ENCODE measurements at regions not wholly inside any gene's neighbourhood (a gene's known extent, or its start where the extent isn't known, plus 50 kb on each side); places are given as distances from the start of the nearest gene placed in this dataset.
"Not testable (repeated sequence)": the region's sequence is repeated elsewhere in the genome, so short reads cannot be mapped to it uniquely, and the experiment has no call there.

DNA sequence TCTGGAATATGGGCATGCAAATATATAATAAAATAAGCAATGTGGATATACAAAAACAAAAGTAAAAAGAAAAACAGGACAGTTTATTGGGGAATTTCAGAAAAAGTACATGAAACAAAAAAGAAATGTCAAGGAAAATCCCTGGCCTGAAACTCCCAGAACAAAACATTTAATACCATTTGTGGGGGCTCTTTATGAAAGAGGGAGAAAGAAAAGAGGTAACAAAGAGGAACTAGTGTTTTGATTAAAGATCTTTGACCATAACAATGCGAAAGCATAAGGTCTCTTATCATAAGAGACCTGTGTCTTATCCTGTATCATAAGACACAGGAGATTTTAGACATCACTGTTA lies 88.6 kb upstream of the ARID1B start:
- DNase-seq (ENCODE audit: low spot score) = no peak

DNA sequence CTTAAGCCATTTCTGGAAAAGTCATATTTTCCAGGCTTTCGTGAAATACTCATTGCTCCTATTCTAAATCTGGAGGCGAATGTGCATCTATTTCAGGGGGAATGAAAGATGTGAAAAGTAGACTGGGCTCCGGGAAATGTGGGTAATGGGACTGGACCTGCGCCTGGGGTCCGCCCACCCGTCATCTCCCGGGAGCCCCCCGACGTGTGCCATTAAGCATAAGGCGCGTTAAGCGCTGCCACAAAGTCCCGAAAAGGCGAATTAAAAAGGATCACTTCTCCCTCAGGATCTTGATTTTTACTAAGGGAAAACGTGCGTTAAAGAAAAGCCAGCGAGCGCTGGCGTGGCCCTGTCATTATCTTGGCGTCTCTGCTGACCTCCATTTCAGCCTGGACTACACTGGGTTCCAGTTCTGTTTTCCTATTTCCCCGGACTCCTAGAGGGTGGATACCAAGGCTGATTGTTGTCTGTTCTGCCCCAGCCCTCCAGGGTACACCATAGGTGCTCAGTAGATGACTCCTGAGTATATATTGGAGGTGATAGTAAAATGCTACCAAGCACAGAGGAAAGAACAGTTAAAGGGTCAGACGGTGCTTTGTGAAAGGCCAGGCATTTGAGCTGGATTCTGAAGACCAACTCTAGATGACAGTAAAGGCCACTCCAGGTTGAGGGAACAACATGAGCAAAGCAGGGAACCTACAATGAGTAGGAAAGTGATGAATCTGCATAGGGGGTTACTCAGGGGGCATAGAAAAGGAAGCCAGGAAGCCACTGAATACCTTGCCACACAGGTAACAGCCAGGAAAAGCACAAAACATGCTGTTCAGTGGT lies 89.2 kb upstream of the ARID1B start:
- DNase-seq (ENCODE audit: low spot score) = peak; percentile 48

DNA sequence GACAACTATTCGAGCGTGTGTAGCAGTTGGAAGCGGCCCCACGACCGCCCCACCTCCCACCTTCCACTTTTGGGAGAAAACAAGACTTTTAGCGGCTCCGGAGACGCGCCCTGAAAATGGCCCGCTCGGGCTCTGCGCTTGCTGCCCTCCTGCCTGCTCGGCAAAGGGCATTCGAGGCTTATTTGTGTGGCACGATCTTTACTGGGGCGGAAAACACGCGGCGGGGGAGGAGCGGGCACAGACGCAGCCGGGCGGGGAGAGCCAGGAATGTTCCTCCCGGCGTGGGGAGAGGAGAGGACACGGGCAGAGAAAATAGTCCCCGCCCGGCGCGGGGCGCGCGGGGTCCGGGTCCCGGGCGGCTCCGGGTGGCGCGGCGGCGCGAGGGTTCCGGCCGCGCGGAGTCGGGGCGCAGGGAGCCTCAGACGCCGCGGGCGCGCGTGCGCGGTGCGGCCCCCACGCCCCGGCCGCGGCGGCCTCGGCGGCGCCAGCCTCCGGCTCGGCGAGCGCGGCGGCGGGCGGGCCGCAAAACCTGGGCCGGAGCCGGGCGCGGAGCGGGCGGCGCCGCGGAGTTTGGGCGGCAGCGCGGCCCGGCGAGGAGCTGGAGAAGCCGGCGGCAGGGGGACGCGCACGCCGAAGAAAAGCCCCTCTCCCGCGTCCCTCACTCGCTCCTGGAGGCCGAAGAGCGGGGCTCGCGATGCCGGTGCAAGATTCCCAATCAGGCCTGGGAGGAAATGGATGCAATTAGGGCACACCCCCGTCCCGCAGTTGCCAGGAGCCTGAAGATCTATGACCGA lies 90.0 kb upstream of the ARID1B start:
- peak; percentile 99 for DNase-seq (ENCODE audit: low spot score)

DNA sequence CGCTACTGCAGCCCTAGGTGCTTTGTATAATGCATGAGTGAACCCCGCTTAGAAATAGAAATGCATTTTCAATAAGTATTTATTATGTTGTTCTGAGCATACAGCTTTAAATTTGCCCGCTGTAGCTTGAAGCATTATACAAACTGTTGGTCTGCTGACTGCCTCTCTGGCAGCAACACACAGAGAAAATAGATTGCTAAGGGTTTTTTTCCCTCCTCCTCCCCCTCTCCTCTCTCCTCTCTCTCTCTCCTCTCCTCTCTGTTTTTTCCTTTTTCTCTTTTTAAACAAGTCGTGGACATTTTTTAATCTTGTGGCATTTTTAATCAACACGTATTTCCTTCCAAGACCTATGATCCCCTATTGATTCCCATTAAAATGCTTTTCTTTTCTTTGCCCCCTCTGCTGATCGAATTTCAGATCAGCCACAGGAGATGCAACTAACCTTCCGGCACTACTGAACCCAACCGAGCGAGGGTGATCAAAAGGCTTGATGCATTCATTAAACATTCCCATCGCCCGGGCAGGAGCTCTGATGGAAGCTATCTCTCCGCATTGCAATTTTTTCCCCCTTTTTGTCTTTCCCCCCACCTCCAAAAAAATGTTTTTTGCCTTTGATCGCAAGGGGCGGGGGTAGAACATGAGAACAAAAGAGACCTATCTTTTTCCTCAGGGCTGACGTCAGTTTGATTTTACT lies 90.7 kb upstream of the ARID1B start:
- peak; percentile 71 for DNase-seq (ENCODE audit: low spot score)

DNA sequence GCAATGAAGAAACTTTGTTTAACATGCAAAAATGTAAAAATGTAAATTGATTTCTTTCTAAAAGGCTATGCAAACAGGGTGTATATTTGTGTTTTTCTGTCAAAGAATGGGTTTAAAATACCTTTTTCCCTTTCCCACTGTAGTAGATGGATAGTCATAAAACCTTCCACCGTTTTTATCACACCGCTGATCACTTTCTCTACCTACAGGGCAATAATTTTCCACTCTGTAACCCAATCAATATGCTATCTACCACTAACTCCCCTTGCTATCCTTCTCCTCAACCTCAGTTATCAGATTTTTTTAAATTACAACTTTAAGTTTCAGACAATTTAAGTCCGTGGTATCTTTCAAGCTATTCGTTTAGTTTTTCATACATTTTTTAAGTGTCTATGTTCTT lies 91.4 kb upstream of the ARID1B start:
- no peak for DNase-seq (ENCODE audit: low spot score)

DNA sequence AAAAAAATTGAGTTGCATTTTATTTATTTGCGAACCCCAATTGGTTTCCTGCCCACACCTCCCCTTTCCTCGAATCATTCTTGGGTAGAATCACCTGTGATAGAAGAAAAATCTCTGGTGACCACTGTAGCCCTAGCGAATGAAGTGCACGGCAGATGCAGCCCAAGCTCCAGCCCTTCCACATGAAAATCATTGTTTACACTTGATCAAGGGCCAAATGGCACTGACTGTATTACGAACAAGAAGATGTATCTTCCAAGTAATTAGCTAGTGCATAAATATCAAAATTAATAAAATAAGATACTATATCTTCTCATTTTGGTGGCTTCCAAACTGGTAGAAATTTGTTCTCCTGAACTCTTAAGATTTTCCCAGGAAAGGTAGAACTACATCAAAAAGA lies 93.4 kb upstream of the ARID1B start:
- DNase-seq (ENCODE audit: low spot score) = no peak

DNA sequence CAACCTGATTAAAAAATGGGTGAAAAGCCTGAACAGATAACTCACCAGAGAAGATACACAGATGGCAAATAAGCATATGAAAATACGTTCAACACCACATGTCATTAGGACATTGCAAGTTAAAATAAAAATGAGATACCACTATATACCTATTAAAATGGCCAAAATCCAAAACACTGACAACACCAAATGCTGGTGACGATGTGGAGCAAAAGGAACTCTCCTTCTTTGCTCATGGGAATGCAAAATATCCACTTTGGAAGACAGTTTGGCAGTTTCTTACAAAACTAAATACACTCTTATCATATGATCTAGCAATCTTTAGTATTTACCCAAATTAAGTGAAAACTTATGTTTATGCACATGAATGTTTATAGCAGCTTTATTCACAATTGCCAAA lies 100.5 kb upstream of the ARID1B start:
- no peak for DNase-seq (ENCODE audit: low spot score)

DNA sequence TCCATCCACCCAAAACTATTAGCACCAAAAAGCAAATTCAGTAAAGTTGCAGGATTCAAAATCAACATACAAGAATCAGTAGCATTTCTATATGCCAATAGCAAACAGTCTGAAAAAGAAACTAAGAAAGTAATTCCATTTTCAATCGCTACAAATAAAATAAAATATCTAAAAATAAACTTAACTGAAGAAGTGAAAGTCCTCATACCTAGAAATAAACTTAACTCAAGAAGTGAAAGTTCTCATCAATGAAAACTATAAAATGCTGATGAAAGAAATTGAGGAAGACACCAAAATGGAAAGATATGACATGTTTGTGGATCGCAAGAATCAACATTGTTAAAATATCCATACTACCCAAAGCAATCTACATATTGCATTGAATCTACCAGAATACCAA lies 103.0 kb upstream of the ARID1B start:
- no peak for DNase-seq (ENCODE audit: low spot score)

DNA sequence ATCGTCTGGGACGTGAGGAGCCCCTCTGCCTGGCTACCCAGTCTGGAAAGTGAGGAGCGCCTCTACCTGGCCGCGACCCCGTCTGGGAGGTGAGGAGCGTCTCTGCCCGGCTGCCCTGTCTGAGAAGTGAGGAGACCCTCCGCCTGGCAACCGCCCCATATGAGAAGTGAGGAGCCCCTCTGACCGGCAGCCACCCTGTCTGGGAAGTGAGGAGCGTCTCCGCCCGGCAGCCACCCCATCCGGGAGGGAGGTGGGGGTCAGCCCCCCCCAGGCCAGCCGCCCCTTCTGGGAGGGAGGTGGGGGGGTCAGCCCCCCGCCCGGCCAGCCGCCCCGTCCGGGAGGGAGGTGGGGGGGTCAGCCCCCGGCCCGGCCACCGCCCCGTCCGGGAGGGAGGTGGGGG lies 107.1 kb upstream of the ARID1B start:
- not testable (repeated sequence) for DNase-seq (ENCODE audit: low spot score)

DNA sequence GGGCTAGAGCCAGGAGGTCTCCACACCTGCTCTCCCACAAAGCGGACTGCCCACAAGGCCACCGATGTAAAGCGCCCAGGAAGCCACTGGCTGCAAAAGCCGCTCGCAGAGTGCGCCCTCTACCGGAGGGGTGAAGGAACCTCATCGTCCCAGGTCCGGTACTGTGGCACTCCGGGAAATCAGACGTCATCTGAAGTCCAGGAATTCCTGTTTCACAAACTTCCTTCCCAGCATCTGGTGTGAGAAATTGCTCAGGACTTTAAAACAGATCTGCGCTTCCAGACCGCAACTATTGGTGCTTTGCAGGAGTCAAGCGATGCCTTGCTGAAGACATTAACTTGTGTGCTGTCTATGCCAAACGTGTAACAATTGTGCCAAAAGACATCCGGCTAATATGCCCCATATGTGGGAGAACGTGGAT lies 115.1 kb upstream of the ARID1B start:
- DNase-seq (ENCODE audit: low spot score) = no peak

DNA sequence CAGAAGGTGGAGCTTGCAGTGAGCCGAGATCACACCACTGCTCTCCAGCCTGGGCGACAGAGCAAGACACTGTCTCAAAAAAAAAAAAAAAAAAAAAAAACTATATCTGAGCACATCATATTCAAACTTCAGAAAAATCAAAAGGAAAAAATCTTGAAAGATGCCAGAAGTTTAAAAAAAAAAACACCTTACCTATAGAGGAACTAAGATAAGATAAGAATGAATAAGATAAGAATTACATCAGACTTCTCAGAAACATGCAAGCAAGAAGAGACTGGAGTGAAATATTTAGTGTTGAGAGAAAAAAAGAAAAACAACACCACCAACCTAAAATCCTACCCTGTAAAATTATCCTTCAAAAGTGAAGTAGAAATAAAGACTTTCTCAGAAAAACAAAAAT lies 116.8 kb upstream of the ARID1B start:
- no peak for DNase-seq (ENCODE audit: low spot score)

DNA sequence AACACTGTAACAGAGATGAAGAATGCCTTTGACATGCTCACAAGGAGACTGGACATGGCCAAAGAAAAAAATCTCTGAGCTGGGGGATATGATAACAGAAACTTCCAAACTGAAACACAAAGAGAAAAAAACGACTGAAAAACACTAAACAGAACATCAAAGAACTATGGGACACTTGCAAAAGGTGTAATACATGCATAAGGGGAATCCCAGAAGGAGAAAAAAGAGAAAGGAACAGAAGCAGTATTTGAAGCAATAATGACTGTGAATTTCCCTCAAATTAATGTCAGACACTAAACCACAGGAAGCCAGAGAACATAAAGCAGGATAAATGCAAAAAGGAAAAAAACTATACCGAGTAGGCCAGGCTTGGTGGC lies 117.4 kb upstream of the ARID1B start:
- DNase-seq (ENCODE audit: low spot score) = no peak

DNA sequence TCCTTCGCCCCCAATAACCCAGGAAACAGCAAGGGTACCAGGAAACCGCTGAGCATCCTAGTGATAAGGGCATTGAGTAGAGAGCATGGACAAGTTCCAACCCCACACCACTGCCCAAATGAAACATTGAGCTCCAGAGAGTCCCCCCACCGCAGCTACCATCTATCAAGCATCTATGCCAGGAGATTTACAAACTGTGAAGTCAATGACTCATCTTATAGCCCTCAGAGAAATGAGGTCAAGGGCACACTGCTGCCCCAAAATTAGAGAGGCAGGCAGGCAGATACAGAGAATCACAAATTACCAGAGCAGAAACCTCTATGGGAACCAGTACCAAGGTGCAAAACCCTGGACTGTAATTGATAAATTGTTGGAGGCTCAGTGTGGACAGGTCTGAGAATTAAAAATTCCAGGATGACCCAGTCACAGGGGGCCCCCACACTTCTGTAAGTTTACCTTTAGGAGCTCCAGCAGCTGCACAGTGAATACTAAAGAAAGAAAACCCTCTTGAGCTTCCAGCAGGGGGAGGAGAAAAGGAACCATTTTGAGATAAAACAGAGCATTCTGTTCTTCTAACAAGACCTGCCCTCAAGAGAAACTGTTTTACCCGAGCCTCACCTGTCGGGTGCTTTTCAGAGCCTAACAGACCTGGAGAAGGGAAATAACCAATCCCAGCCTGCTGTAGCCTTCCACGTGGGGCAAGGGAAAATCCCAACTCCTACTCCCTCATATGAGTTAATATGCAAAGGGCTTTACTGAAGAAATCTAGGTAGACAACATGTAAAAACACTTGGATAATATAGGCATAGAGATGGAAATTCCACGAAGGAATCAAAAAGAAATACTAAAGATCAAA lies 118.0 kb upstream of the ARID1B start:
- DNase-seq (ENCODE audit: low spot score) = no peak

DNA sequence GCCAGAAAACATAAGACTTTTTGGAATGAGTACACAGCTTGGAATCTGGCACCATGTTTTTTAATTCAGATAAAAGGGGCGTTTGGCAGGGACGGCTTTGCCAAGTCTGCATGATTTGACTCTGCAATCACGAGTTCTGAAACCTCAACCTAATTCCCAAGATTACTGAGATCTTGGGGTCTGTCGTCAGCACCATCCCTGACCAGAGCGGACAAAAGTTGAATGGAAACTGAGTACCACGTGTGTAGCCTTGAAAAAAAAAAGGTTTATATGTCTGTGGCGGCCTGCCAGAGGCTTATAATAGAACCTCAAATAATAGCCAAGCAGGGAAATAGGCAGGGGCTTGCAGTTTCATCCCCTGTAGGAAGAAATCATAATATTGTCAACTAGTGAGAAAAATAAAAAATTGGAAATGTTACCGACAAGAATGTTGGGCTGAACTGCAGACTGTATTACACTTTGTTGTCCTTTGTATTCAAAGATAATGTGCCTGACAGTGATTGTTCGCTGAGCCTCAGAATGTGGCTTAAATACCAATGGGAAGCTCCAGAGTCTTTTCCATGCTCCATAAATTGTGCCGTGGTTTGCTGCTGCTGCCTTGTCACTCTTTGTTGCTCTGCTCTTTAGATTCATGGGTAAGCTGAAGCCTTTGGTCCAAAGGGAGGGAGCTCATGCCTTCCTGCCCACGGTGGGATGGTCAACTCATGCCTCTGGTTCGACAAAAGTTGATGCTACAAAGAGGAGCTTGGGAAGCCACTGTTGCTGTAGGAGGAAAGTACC lies 118.8 kb upstream of the ARID1B start:
- DNase-seq (ENCODE audit: low spot score) = peak; percentile 67

DNA sequence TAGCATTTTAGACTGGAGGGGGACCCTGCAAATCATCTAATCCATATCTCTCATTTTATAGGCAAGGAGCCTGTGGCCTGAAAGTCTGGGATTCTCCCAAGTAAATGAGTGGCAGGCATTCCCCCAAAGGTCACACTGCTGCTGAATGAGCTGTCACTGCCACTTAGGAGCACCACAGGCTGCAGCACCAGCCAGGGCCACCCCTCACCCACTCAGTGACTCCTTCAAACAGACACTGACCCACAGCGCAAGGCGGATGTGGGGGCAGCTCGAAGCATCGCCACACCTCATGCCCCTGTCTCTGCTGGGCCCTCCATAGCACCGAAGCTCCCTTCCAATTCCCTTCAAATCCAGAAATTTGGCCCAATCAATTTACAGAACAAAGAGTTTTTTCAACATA lies 119.9 kb upstream of the ARID1B start:
- no peak for DNase-seq (ENCODE audit: low spot score)

DNA sequence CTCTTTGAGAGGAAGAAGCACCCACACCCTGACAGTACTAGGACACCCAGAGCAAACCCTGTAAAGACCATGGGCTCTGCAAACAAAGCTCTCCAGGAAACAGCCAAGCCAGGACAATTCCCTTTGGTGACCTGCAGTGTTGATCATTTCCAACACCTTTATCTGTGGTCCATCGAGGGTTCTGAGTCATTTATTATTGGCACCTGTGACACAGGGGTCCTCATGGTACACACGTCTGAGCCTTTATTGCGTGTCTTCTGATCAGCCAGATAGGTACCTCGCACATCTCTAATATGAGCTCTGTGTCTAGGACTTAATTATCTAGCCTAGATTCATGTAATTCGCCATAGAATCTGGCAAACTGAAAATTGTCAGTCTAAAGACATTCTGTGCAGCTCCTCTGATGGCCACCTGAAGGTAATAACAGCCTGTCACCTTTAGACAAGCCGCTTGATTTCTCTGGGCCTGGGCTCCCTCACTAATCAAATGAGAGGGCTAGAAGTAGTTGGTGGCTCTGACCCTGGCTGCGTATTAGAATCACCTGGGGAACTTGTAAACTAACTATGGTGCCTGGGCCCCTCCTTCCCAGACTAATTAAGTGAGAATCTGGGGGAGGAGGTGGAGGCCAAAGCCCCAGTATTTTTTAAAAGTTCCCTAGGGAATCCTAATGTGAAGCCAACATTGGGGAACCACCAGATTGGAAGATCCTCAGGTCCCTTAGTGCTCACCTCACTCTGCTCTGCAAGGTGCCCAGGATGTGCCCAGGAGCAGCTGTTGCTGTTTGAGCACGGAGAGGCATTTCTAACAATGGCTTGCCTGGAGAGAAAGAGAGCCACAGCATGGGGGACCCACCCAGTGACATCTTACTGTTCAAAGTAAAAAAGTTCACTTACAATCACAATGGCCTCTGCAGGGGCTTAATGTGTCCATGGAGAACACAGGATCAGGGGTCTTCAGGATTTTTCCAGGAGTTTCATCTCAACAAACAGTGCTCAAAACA lies 122.0 kb upstream of the ARID1B start:
- DNase-seq (ENCODE audit: low spot score) = no peak

DNA sequence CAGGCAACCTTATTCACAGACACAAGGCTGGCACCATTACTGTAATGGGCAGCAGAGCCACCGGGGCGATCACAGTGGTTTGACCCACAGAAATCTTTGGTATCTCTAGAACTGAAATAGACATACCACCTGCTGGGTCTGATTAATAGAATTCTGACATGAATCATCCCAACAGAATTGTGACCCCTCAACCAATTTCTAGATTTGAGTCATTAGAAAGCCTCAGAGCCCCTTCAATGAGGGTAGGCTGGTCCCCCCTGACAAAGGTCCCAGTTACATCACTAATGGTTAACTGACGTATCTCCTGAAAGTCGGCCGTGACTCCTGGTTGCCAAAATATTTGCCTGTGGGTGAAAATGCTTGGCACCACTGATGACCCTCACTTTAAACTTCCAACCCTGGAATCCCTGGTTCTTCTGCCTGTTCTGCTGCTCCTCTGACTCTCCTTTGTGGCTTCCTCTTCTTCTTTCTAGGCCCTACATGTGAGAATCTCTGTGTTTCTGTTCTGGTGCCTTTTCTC lies 124.9 kb upstream of the ARID1B start:
- DNase-seq (ENCODE audit: low spot score) = no peak

DNA sequence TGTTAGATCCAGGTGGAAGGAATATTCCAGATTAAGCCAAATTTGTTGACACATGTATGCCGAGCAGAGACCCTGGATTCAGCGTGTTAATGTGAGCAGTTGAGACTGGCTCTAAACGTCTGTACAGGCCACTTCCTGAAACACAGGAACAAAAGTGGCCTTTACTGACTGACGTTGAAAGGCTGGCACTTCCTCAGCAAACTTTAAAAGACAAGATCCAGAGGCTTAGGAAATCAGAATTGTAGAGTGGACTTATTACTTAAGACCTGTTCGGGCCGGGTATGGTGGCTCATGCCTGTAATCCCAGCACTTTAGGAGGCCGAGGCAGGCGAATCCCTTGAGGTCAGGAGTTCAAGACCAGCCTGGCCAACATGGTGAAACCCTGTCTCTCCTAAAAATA lies 125.7 kb upstream of the ARID1B start:
- DNase-seq (ENCODE audit: low spot score) = no peak

DNA sequence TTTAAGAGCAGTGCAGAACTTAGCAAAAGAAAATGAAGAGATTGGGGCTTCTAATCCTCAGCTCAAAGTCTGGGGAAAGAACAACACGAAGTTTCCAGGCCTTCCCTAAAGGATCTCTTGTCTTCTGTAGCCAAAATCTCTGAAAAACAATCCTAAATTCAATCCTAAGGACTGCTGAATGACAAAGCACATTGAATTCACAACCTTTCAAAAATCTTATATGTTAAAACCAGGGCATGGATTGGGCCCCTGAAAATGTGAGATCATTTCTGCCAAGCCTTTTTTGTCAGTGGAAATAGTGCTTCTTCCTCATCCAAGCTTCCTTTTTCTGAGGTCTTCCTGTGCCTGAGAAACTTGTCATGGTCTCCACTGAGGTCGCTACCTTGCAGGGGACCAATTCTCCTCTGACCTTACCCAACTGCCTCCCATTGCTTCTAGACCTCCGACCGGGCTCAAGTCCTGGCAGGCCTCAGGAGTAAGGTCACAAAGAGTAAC lies 126.2 kb upstream of the ARID1B start:
- no peak for DNase-seq (ENCODE audit: low spot score)

DNA sequence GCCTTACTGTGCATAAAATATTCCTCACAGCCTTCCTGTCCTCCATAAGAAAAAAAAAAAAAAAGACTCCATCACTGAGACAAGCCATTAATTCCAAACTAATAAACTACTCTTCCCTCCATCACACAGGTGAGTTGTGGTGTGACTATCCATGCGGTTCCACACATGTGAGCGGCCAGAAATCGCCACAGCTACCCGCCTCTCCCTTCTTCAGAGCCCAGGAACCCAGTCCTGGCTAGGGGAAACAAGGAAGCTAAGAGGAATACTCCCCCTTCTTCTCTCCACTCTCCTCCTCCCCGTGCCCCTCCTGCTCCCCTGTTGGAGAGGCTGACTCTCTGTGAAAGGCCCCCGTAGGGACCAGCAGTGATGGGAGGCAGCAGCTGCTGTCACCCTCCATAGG lies 128.6 kb upstream of the ARID1B start:
- DNase-seq (ENCODE audit: low spot score) = no peak

Measured in AG08396 (cell line).